Neural cell (in vitro differentiated cells): ENCODE measurements at regions not wholly inside any gene's neighbourhood (a gene's known extent, or its start where the extent isn't known, plus 50 kb on each side); places are given as distances from the start of the nearest gene placed in this dataset.

Source experiments
- EZH2 ChIP-seq: fragments of 200-600, 300-800 bp; shearing (Covaris generic), sonication (generic); IDR thresholded peaks from 2 replicates; pipeline ENCODE4 v1.6.1; 2014; ENCODE audit warnings: antibody characterized with exemption, low read length, borderline replicate concordance, mild to moderate bottlenecking; ENCODE audit not compliant: insufficient read depth, poor library complexity, severe bottlenecking
- TF ChIP-seq, protein P1 (sequence below): fragments of 450-650 bp; IDR thresholded peaks from 2 replicates; pipeline ENCODE4 v1.5.1; 2014; ENCODE audit warnings: antibody characterized with exemption, mild to moderate bottlenecking, moderate library complexity; ENCODE audit not compliant: poor library complexity, severe bottlenecking
- TF ChIP-seq, protein P2 (sequence below): IDR thresholded peaks from 2 replicates; pipeline ENCODE4 v1.6.1; 2012; ENCODE audit warnings: borderline replicate concordance

DNA sequence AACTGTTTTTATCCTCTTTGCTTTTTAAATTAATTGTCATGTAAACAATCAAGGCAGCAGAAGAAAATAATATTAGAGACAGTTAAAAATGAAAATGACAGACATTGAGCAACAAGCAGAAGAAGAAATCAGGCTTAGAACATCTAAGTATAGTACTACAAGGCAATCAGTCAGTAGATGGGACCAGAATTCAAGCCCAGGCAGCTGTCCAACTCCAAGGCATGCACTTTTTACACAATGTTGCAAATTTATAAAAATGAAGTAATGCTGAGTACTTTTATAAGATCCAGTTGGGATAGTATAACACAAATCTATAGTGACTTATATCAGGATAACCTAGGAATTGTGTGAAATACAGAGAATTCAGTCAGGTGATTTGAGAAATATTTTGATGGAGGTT, 2815.8 kb downstream of the PCDH9 start:
- TF ChIP-seq, protein P1, sequence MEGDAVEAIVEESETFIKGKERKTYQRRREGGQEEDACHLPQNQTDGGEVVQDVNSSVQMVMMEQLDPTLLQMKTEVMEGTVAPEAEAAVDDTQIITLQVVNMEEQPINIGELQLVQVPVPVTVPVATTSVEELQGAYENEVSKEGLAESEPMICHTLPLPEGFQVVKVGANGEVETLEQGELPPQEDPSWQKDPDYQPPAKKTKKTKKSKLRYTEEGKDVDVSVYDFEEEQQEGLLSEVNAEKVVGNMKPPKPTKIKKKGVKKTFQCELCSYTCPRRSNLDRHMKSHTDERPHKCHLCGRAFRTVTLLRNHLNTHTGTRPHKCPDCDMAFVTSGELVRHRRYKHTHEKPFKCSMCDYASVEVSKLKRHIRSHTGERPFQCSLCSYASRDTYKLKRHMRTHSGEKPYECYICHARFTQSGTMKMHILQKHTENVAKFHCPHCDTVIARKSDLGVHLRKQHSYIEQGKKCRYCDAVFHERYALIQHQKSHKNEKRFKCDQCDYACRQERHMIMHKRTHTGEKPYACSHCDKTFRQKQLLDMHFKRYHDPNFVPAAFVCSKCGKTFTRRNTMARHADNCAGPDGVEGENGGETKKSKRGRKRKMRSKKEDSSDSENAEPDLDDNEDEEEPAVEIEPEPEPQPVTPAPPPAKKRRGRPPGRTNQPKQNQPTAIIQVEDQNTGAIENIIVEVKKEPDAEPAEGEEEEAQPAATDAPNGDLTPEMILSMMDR: no peak
- TF ChIP-seq, protein P2, sequence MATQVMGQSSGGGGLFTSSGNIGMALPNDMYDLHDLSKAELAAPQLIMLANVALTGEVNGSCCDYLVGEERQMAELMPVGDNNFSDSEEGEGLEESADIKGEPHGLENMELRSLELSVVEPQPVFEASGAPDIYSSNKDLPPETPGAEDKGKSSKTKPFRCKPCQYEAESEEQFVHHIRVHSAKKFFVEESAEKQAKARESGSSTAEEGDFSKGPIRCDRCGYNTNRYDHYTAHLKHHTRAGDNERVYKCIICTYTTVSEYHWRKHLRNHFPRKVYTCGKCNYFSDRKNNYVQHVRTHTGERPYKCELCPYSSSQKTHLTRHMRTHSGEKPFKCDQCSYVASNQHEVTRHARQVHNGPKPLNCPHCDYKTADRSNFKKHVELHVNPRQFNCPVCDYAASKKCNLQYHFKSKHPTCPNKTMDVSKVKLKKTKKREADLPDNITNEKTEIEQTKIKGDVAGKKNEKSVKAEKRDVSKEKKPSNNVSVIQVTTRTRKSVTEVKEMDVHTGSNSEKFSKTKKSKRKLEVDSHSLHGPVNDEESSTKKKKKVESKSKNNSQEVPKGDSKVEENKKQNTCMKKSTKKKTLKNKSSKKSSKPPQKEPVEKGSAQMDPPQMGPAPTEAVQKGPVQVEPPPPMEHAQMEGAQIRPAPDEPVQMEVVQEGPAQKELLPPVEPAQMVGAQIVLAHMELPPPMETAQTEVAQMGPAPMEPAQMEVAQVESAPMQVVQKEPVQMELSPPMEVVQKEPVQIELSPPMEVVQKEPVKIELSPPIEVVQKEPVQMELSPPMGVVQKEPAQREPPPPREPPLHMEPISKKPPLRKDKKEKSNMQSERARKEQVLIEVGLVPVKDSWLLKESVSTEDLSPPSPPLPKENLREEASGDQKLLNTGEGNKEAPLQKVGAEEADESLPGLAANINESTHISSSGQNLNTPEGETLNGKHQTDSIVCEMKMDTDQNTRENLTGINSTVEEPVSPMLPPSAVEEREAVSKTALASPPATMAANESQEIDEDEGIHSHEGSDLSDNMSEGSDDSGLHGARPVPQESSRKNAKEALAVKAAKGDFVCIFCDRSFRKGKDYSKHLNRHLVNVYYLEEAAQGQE: no peak
- TF ChIP-seq EZH2: no peak
